ENCODE measurements at regions not wholly inside any gene's neighbourhood (a gene's known extent, or its start where the extent isn't known, plus 50 kb on each side); places are given as distances from the start of the nearest gene placed in this dataset.

- TF ChIP-seq REST (IDR thresholded peaks at IDR 0.05; ENCODE audit: low read depth), result no peak
- no peak for TF ChIP-seq MAX (IDR thresholded peaks at IDR 0.05)
These were observed 172.8 kb upstream of the HAAO start for GRCh38 chr2:42965196-42965595.

DNA sequence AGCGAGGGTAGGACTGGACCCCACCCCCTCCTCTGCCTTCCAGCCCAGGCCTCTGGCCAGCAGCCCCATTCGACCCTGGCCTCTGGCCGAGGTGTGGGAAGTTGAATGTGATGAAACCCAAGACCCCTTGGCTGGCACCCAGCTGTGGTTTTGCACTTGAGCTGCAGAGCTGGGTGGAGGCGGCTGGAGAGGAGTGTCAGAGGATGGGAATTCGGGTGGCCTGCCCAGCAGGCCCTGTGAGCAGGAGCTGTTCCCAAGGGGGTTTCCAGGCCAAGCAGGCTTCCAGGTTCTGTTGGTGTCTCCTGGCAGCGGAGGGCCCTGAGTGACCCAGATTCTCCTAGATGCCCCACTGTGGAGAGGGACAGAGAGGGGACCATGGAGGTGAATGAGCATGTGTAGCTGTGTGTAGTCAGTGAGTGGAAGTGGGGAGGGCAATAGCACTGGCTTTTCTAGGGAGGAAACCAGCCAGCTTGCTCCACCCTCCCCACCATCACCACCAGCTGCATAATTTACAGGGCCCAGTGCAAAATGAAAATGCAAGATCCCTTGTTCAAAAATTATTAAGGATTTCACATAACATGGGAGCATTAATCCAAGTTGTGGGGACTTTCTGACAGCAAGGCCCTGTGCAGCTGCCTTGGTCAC is 172.2 kb upstream of the HAAO start:
- TF ChIP-seq, protein P1, sequence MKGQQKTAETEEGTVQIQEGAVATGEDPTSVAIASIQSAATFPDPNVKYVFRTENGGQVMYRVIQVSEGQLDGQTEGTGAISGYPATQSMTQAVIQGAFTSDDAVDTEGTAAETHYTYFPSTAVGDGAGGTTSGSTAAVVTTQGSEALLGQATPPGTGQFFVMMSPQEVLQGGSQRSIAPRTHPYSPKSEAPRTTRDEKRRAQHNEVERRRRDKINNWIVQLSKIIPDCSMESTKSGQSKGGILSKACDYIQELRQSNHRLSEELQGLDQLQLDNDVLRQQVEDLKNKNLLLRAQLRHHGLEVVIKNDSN (IDR thresholded peaks at IDR 0.05), result no peak
- TF ChIP-seq CREB1 (IDR thresholded peaks at IDR 0.05; ENCODE audit: low read depth) (no peak), TEAD4 (IDR thresholded peaks at IDR 0.05) (no peak), EP300 (IDR thresholded peaks at IDR 0.05; ENCODE audit: borderline replicate concordance) (no peak), FOXM1 (IDR thresholded peaks at IDR 0.05; ENCODE audit: borderline replicate concordance, low read depth) (no peak)

GRCh38 chr2:42963452-42964068 is 171.2 kb upstream of the HAAO start:
- TF ChIP-seq TEAD4 (IDR thresholded peaks at IDR 0.05), result no peak
- TF ChIP-seq RAD21 (IDR thresholded peaks at IDR 0.05; ENCODE audit: low read depth), result no peak
- no peak for TF ChIP-seq REST (IDR thresholded peaks at IDR 0.05; ENCODE audit: low read depth)
- no peak for TF ChIP-seq ZBTB7A (IDR thresholded peaks at IDR 0.05; ENCODE audit: low read depth)
- TF ChIP-seq YY1 (IDR thresholded peaks at IDR 0.05; ENCODE audit: low read depth), result no peak
- no peak for TF ChIP-seq EP300 (IDR thresholded peaks at IDR 0.05; ENCODE audit: borderline replicate concordance)
- no peak for TF ChIP-seq CEBPB (IDR thresholded peaks at IDR 0.05)
- TF ChIP-seq EGR1 (IDR thresholded peaks at IDR 0.05), result no peak
- no peak for TF ChIP-seq TCF12 (IDR thresholded peaks at IDR 0.05; ENCODE audit: low read depth)
- no peak for TF ChIP-seq CREB1 (IDR thresholded peaks at IDR 0.05; ENCODE audit: low read depth)
- TF ChIP-seq, protein P1 (IDR thresholded peaks at IDR 0.05), result no peak
- no peak for TF ChIP-seq FOXM1 (IDR thresholded peaks at IDR 0.05; ENCODE audit: borderline replicate concordance, low read depth)
- TF ChIP-seq NFIC (IDR thresholded peaks at IDR 0.05), result no peak
- no peak for TF ChIP-seq MAX (IDR thresholded peaks at IDR 0.05)
- no peak for TF ChIP-seq TAF1 (IDR thresholded peaks at IDR 0.05; ENCODE audit: low read depth)

DNA sequence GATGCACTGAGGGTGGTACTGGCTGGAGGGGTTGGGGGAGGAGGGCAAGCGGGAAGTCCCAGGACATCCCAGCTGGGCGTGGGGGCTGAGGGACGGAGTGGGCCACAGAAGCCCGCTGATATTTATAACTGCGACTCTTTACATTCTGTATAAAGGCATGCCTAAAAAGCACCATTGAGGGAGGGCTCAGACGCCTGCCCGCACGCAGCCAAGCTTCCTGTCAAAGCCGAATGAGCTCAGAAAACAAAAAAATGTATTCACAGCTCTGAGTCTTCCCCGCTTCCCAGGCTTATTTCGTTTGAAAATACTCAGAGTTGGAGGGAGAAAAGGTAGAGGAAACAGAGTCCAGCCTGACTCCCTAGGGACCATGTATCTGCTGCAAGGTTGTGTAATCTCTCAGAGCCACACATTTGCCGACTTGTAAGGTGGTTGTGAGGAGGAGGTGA is 170.1 kb upstream of the HAAO start:
- TF ChIP-seq EGR1 (IDR thresholded peaks at IDR 0.05) (no peak), TAF1 (IDR thresholded peaks at IDR 0.05; ENCODE audit: low read depth) (no peak), YY1 (IDR thresholded peaks at IDR 0.05; ENCODE audit: low read depth) (no peak), CEBPB (IDR thresholded peaks at IDR 0.05) (no peak), ZBTB7A (IDR thresholded peaks at IDR 0.05; ENCODE audit: low read depth) (no peak), MAX (IDR thresholded peaks at IDR 0.05) (no peak), CREB1 (IDR thresholded peaks at IDR 0.05; ENCODE audit: low read depth) (no peak), REST (IDR thresholded peaks at IDR 0.05; ENCODE audit: low read depth) (no peak), RAD21 (IDR thresholded peaks at IDR 0.05; ENCODE audit: low read depth) (no peak), NFIC (IDR thresholded peaks at IDR 0.05) (no peak), EP300 (IDR thresholded peaks at IDR 0.05; ENCODE audit: borderline replicate concordance) (no peak)
- TF ChIP-seq, protein P1 (IDR thresholded peaks at IDR 0.05), result no peak

Data from Ishikawa (cell line).